Karpas-422 (cell line): ENCODE measurements at regions not wholly inside any gene's neighbourhood (a gene's known extent, or its start where the extent isn't known, plus 50 kb on each side); places are given as distances from the start of the nearest gene placed in this dataset.

Experiments used
- DNase-seq: peaks from one replicate; pipeline ENCODE4 v3.0.0-alpha.2; 2015
- H2AFZ ChIP-seq: fragments of 200-600 bp; sonication (generic); 2 replicates; pipeline ENCODE4 v1.6.1; 2014; ENCODE audit warnings: antibody characterized with exemption, low read length, mixed read lengths
- H3K27ac ChIP-seq: fragments of 200-600 bp; sonication (generic); 2 replicates; pipeline ENCODE4 v1.5.1; 2014; ENCODE audit warnings: mild to moderate bottlenecking, low read length, moderate library complexity
- H3K27me3 ChIP-seq: fragments of 200-600 bp; sonication (generic); 2 replicates; pipeline ENCODE4 v1.6.1; 2014; ENCODE audit warnings: low read length, mixed read lengths
- H3K36me3 ChIP-seq: fragments of 200-600 bp; sonication (generic); 2 replicates; pipeline ENCODE4 v1.6.1; 2014; ENCODE audit warnings: low read length, mixed read lengths; ENCODE audit not compliant: insufficient read depth
- H3K4me1 ChIP-seq: fragments of 200-600 bp; sonication (generic); 2 replicates; pipeline ENCODE4 v1.6.1; 2014; ENCODE audit warnings: mild to moderate bottlenecking, low read length, mixed read lengths
- H3K4me2 ChIP-seq: fragments of 200-600 bp; sonication (generic); 2 replicates; pipeline ENCODE4 v1.6.1; 2014; ENCODE audit warnings: low read length, low read depth, mild to moderate bottlenecking; ENCODE audit not compliant: poor library complexity, severe bottlenecking
- H3K4me3 ChIP-seq: fragments of 200-600 bp; sonication (generic); 2 replicates; pipeline ENCODE4 v1.5.1; 2014; ENCODE audit warnings: mild to moderate bottlenecking, antibody characterized with exemption, low read length, mixed read lengths
- H3K79me2 ChIP-seq: fragments of 200-600 bp; sonication (generic); 2 replicates; pipeline ENCODE4 v1.6.1; 2014; ENCODE audit warnings: mild to moderate bottlenecking, low read length, mixed read lengths
- H3K9ac ChIP-seq: fragments of 200-600 bp; sonication (generic); 2 replicates; pipeline ENCODE4 v1.6.0; 2014; ENCODE audit warnings: low read length
- H3K9me2 ChIP-seq: fragments of 200-600 bp; sonication (generic), shearing (Covaris generic); replicated peaks from 2 replicates; pipeline ENCODE4 v1.6.0; 2014; ENCODE audit warnings: mild to moderate bottlenecking, low read length, moderate library complexity; ENCODE audit not compliant: insufficient read depth
- H3K9me3 ChIP-seq: fragments of 300-700, 200-600 bp; sonication (generic); 2 replicates; pipeline ENCODE4 v1.6.1; 2014; ENCODE audit warnings: low read length, mixed read lengths
- H4K20me1 ChIP-seq: fragments of 200-600 bp; sonication (generic); 2 replicates; pipeline ENCODE4 v1.6.1; 2014; ENCODE audit warnings: mild to moderate bottlenecking, antibody characterized with exemption, low read length, low read depth; ENCODE audit not compliant: insufficient read depth

GRCh38 chr6:21371676-21372171 lies 221.8 kb upstream of the SOX4 start:
- Histone ChIP-seq H3K4me2 (no peak overlapping the region), H3K9ac (no peak overlapping the region)

GRCh38 chr6:21375151-21376116 lies 218.1 kb upstream of the SOX4 start:
- Histone ChIP-seq H4K20me1 (no peaks in the 10 kb centered on the region), H3K4me1 (peaks cover 8% of the 10 kb centered on the region), H3K36me3 (no peaks in the 10 kb centered on the region), H3K27ac (no peak overlapping the region), H3K27me3 (no peaks in the 10 kb centered on the region), H3K9me3 (no peaks in the 10 kb centered on the region), H3K9ac (no peak overlapping the region), H2AFZ (no peak overlapping the region), H3K79me2 (no peaks in the 10 kb centered on the region), H3K4me2 (no peak overlapping the region), H3K9me2 (no peaks in the 10 kb centered on the region), H3K4me3 (no peak overlapping the region)
- DNase-seq, result no peak

More at GRCh38 chr6:21371676-21372171, 221.8 kb upstream of the SOX4 start:
- Histone ChIP-seq H3K9me3 (no peaks in the 10 kb centered on the region), H3K36me3 (no peaks in the 10 kb centered on the region), H3K4me3 (no peak overlapping the region), H3K9me2 (no peaks in the 10 kb centered on the region), H3K27me3 (no peaks in the 10 kb centered on the region), H3K4me1 (peaks cover 8% of the 10 kb centered on the region), H3K27ac (no peak overlapping the region), H4K20me1 (no peaks in the 10 kb centered on the region), H2AFZ (no peak overlapping the region), H3K79me2 (no peaks in the 10 kb centered on the region)
- no peak for DNase-seq

GRCh38 chr6:21377356-21377755 lies 216.2 kb upstream of the SOX4 start:
- H3K27me3 ChIP-seq, result no peaks in the 10 kb centered on the region
- H3K36me3 ChIP-seq, result no peaks in the 10 kb centered on the region
- H3K4me2 ChIP-seq, result no peak overlapping the region
- H2AFZ ChIP-seq, result no peak overlapping the region
- no peak for DNase-seq
- H4K20me1 ChIP-seq, result no peaks in the 10 kb centered on the region
- no peak overlapping the region for H3K9ac ChIP-seq
- H3K79me2 ChIP-seq, result no peaks in the 10 kb centered on the region
- H3K9me2 ChIP-seq, result no peaks in the 10 kb centered on the region
- H3K9me3 ChIP-seq, result no peaks in the 10 kb centered on the region
- H3K4me3 ChIP-seq, result no peak overlapping the region
- H3K4me1 ChIP-seq, result peaks cover 8% of the 10 kb centered on the region
- H3K27ac ChIP-seq, result no peak overlapping the region

GRCh38 chr6:21381331-21381963 lies 212.1 kb upstream of the SOX4 start:
- Histone ChIP-seq H3K4me2 (no peak overlapping the region), H3K79me2 (no peaks in the 10 kb centered on the region), H3K9ac (no peak overlapping the region), H4K20me1 (no peaks in the 10 kb centered on the region), H2AFZ (no peak overlapping the region), H3K9me2 (no peaks in the 10 kb centered on the region), H3K4me1 (no peaks in the 10 kb centered on the region), H3K9me3 (no peaks in the 10 kb centered on the region), H3K36me3 (no peaks in the 10 kb centered on the region), H3K4me3 (no peak overlapping the region), H3K27me3 (no peaks in the 10 kb centered on the region), H3K27ac (no peak overlapping the region)
- no peak for DNase-seq

- H2AFZ ChIP-seq, result no peak overlapping the region
- H3K27ac ChIP-seq, result no peak overlapping the region
- H3K9ac ChIP-seq, result no peak overlapping the region
- no peaks in the 10 kb centered on the region for H3K27me3 ChIP-seq
- DNase-seq, result no peak
- no peak overlapping the region for H3K4me2 ChIP-seq
- no peaks in the 10 kb centered on the region for H3K9me3 ChIP-seq
- no peak overlapping the region for H3K4me3 ChIP-seq
- H3K36me3 ChIP-seq, result no peaks in the 10 kb centered on the region
- no peaks in the 10 kb centered on the region for H3K79me2 ChIP-seq
- no peaks in the 10 kb centered on the region for H3K9me2 ChIP-seq
- no peaks in the 10 kb centered on the region for H3K4me1 ChIP-seq
- no peaks in the 10 kb centered on the region for H4K20me1 ChIP-seq
Observed at GRCh38 chr6:21382821-21383449, 210.6 kb upstream of the SOX4 start.

- H3K9me3 ChIP-seq, result no peaks in the 10 kb centered on the region
- no peak for DNase-seq
- H3K27ac ChIP-seq, result no peak overlapping the region
- no peak overlapping the region for H2AFZ ChIP-seq
- no peak overlapping the region for H3K4me2 ChIP-seq
- no peaks in the 10 kb centered on the region for H4K20me1 ChIP-seq
- H3K36me3 ChIP-seq, result no peaks in the 10 kb centered on the region
- H3K79me2 ChIP-seq, result no peaks in the 10 kb centered on the region
- H3K4me1 ChIP-seq, result no peaks in the 10 kb centered on the region
- H3K27me3 ChIP-seq, result no peaks in the 10 kb centered on the region
- H3K9me2 ChIP-seq, result no peaks in the 10 kb centered on the region
- H3K9ac ChIP-seq, result no peak overlapping the region
- no peak overlapping the region for H3K4me3 ChIP-seq
Observed at GRCh38 chr6:21383450-21384085, 210.0 kb upstream of the SOX4 start.

GRCh38 chr6:21384216-21384615 lies 209.3 kb upstream of the SOX4 start:
- Histone ChIP-seq H3K4me1 (no peaks in the 10 kb centered on the region), H3K79me2 (no peaks in the 10 kb centered on the region), H3K9me2 (no peaks in the 10 kb centered on the region), H4K20me1 (no peaks in the 10 kb centered on the region), H3K36me3 (no peaks in the 10 kb centered on the region), H3K27me3 (no peaks in the 10 kb centered on the region), H3K4me2 (no peak overlapping the region), H2AFZ (no peak overlapping the region), H3K9me3 (no peaks in the 10 kb centered on the region), H3K9ac (no peak overlapping the region), H3K4me3 (no peak overlapping the region), H3K27ac (no peak overlapping the region)
- DNase-seq, result no peak

GRCh38 chr6:21386744-21387143 lies 206.8 kb upstream of the SOX4 start:
- Histone ChIP-seq H3K27ac (no peak overlapping the region), H4K20me1 (no peaks in the 10 kb centered on the region), H3K4me2 (no peak overlapping the region), H3K9me2 (no peaks in the 10 kb centered on the region), H3K9me3 (no peaks in the 10 kb centered on the region), H3K79me2 (no peaks in the 10 kb centered on the region), H3K36me3 (no peaks in the 10 kb centered on the region), H3K4me3 (no peak overlapping the region), H3K27me3 (no peaks in the 10 kb centered on the region), H3K4me1 (no peaks in the 10 kb centered on the region), H2AFZ (no peak overlapping the region), H3K9ac (no peak overlapping the region)
- no peak for DNase-seq
